GM13976 (cell line): ENCODE measurements at regions not wholly inside any gene's neighbourhood (a gene's known extent, or its start where the extent isn't known, plus 50 kb on each side); places are given as distances from the start of the nearest gene placed in this dataset.
"Not testable (repeated sequence)": the region's sequence is repeated elsewhere in the genome, so short reads cannot be mapped to it uniquely, and the experiment has no call there.

Source experiments
- DNase-seq: peaks from one replicate; pipeline ENCODE4 v3.0.0; 2012; ENCODE audit warnings: low spot score
- in situ Hi-C: fragments of 300-500 bp; cut with MboI; formaldehyde crosslinking; loops from one replicate; pipeline ENCODE4 v1.12.0; 2022; ENCODE audit warnings: low sequenced_read_pairs, mixed read lengths, inconsistent platforms; ENCODE audit not compliant: unreplicated experiment
- TF ChIP-seq, protein P1 (sequence below): IDR thresholded peaks from 2 replicates; pipeline ENCODE4 v1.5.1; 2012; ENCODE audit warnings: borderline replicate concordance, mild to moderate bottlenecking; ENCODE audit not compliant: insufficient read depth; ENCODE audit errors: extremely low read depth, missing control alignments, control extremely low read depth

DNA sequence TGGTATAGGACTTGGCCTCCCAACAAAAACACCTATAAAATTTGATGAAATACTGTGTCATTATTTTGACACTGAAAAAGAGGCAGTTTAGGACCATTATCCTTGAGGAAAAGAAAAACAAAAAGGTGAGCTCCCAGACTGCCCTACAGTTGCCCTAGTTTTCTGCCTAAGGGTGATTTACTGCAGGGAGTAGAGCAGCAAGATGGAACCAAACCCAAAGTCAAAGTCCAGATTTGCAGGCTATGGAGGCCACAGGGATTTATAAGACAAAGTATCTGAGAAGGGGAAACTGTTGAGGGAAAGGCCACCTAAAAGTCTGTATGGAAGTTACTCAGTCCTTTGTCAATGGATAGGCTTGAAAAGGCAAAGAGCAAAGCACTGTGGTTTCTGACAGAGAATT is 112.4 kb upstream of the TRPC4 start:
- TF ChIP-seq, protein P1, sequence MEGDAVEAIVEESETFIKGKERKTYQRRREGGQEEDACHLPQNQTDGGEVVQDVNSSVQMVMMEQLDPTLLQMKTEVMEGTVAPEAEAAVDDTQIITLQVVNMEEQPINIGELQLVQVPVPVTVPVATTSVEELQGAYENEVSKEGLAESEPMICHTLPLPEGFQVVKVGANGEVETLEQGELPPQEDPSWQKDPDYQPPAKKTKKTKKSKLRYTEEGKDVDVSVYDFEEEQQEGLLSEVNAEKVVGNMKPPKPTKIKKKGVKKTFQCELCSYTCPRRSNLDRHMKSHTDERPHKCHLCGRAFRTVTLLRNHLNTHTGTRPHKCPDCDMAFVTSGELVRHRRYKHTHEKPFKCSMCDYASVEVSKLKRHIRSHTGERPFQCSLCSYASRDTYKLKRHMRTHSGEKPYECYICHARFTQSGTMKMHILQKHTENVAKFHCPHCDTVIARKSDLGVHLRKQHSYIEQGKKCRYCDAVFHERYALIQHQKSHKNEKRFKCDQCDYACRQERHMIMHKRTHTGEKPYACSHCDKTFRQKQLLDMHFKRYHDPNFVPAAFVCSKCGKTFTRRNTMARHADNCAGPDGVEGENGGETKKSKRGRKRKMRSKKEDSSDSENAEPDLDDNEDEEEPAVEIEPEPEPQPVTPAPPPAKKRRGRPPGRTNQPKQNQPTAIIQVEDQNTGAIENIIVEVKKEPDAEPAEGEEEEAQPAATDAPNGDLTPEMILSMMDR, result no peak
- DNase-seq, result no peak
- in situ Hi-C loops, result no loop called here

DNA sequence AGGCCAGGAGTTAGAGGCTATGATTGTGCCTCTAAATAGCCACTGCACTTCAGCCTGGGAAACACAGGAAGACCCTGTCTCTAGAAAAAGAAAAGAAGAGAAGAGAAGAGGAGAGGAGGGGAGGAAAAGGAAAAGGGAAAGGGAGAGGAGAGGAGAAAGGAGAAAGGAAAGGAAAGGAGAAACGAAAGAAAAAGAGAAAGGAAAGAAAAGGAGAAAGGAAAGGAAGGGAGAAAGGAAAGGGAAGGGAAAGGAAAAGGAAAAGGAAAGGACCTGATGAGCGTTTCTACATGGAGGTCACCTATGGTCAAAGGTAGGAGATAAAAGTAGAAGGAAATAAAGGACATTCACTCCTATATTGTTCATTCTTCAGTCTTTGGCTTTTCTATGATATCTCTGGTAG is 109.1 kb upstream of the TRPC4 start:
- no peak for DNase-seq
- in situ Hi-C loops, result no loop called here
- TF ChIP-seq, protein P1, result no peak

DNA sequence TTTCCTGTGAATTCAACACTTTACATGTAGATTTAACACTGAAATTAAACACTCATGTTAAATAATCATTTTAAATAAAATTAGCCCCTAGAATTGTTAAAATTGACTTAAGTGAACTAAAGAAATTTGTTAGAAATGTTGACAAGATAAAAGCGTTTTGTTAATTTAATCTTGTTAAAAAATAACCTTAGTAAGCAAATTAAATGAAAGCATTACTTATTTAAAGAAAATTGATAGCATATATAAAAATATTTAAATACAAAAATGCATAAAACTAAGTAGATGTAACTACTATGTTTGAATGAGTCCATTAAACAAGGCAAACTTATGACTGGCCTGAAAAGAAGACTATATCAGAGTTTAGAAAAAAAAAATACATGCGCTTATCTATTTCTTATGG is 99.0 kb upstream of the TRPC4 start:
- in situ Hi-C loops, result no loop called here

DNA sequence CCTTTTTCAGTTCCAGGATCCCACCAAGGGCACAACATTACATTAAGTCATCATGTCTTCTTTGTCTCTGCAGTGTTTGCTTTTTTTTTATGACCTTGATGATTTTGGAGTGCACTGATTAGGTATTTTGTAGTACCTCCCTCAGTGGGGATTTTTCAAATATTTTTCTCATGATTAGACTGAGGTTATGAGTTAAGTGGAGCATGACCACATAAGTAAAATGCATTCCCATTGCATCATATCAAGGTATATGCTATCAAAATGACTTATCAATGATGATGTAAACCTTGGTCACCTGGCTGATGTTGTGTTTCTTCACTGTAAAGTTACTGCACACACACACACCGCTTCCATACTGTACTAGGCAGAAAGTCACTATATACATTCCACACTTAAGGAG is 96.7 kb upstream of the TRPC4 start:
- in situ Hi-C loops, result no loop called here
- no peak for DNase-seq
- TF ChIP-seq, protein P1, result no peak

More for the DNA sequence above, 99.0 kb upstream of the TRPC4 start:
- TF ChIP-seq, protein P1, result no peak
- DNase-seq, result no peak

DNA sequence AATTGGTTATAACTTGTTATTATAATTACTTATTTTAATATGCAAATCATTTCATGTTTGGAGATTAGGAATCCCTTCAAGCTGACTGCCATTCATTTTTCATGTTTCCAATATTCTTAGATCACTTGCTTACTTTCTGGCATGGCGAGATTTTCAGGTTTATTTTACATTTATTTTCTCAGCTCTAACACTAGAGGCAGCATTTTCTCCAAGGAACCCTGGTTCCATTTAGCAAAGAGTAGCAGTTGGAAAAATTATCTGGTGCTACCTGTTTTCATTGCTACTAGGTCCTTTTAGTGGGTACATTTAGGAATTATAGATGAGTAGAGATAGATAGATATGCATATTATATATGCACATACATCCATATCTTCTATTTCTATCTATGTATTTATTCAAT is 90.9 kb upstream of the TRPC4 start:
- in situ Hi-C loops, result no loop called here
- TF ChIP-seq, protein P1, result no peak
- no peak for DNase-seq

DNA sequence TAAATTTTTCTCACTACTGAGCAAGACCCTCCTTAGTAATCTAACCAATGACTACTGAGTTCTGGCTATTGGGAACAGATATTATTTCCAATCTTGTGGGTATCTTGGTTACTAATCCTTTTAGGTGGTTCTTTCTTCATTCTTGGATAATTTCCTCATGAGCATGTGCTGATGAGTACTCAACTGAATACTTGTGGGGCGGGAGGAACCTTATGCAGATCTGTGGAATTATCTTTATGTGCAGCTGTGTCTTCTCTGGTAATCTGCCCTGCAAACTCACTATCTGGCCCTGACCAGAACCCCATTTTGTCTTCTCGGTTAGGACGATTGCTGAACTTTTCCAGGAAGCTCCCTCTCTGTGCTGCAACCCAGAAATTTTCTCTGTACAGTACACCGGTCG is 89.7 kb upstream of the TRPC4 start:
- TF ChIP-seq, protein P1, result no peak
- no peak for DNase-seq
- in situ Hi-C loops, result no loop called here

DNA sequence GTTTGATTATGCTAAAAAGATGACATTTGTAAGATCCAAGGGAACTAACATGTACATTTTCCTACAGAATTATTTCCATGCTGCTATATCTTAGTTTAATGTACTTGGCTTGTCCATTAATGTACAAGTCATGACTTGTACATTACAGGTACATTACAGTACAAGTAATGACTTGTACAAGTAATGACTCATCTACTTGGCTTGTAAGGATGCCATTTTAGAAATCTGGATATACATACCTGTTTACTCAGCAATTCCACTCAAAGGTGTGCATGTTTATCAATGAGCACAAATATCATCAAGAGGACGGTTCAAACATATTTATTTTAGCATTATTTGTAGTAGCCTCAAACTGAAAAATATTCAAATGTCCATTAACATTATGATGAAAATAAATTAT is 87.0 kb upstream of the TRPC4 start:
- DNase-seq, result no peak
- in situ Hi-C loops, result no loop called here
- TF ChIP-seq, protein P1, result no peak

DNA sequence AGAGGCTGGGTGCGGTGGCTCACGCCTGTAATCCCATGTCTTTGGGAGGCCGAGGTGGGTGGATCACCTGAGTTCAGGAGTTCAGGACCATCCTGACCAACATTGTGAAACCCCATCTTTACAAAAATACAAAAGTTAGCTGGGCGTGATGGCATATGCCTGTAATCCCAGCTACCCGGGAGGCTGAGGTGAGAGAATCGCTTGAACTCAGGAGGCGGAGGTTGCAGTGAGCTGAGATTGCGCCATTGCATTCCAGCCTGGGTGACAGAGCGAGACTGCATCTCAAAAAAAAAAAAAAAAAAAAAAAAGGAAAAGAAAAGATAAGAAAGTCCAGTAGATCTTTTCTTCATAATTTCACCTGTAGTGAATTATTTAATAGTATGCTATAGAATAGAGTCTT is 85.0 kb upstream of the TRPC4 start:
- in situ Hi-C loops, DNase-seq: not testable (repeated sequence)
